HG02798 (cell line): ENCODE measurements at regions not wholly inside any gene's neighbourhood (a gene's known extent, or its start where the extent isn't known, plus 50 kb on each side); places are given as distances from the start of the nearest gene placed in this dataset.
"Not testable (repeated sequence)": the region's sequence is repeated elsewhere in the genome, so short reads cannot be mapped to it uniquely, and the experiment has no call there.

Experiments
- ATAC-seq: cut with Tn5 transposase; IDR thresholded peaks from one replicate; pipeline ENCODE4 v1.9.1; 2021; ENCODE audit warnings: mild to moderate bottlenecking; ENCODE audit not compliant: unreplicated experiment, poor library complexity

- no peak for ATAC-seq
Observed at GRCh38 chrX:5324546-5324945, 904.1 kb downstream of the NLGN4X start.

- no peak for ATAC-seq
Observed at GRCh38 chrX:5314148-5314547, 914.5 kb downstream of the NLGN4X start.

- ATAC-seq: no peak
Observed at GRCh38 chrX:5307416-5307815, 921.3 kb downstream of the NLGN4X start.

- ATAC-seq: no peak
Observed at GRCh38 chrX:5306654-5307121, 922.0 kb downstream of the NLGN4X start.

GRCh38 chrX:5305452-5305851 lies 923.2 kb downstream of the NLGN4X start:
- ATAC-seq: no peak

GRCh38 chrX:5295004-5295403 lies 933.7 kb downstream of the NLGN4X start:
- no peak for ATAC-seq

GRCh38 chrX:5290635-5291034 lies 938.0 kb downstream of the NLGN4X start:
- ATAC-seq: no peak

GRCh38 chrX:5289949-5290348 lies 938.7 kb downstream of the NLGN4X start:
- not testable (repeated sequence) for ATAC-seq

GRCh38 chrX:5278908-5279307 lies 949.8 kb downstream of the NLGN4X start:
- no peak for ATAC-seq

- ATAC-seq: no peak
Observed at GRCh38 chrX:5265324-5265850, 963.3 kb downstream of the NLGN4X start.

- no peak for ATAC-seq
Observed at GRCh38 chrX:5250106-5250505, 978.6 kb downstream of the NLGN4X start.

- no peak for ATAC-seq
Observed at GRCh38 chrX:5242091-5242790, 986.4 kb downstream of the NLGN4X start.

GRCh38 chrX:5236749-5237148 lies 991.9 kb downstream of the NLGN4X start:
- ATAC-seq: no peak

GRCh38 chrX:5236096-5236495 lies 992.6 kb downstream of the NLGN4X start:
- no peak for ATAC-seq

GRCh38 chrX:5233830-5234229 lies 994.8 kb downstream of the NLGN4X start:
- ATAC-seq: no peak

GRCh38 chrX:5220421-5220820 lies 1008.2 kb downstream of the NLGN4X start:
- ATAC-seq: no peak

GRCh38 chrX:5194806-5195205 lies 1033.9 kb downstream of the NLGN4X start:
- ATAC-seq: no peak

GRCh38 chrX:5180135-5180741 lies 1048.4 kb downstream of the NLGN4X start:
- no peak for ATAC-seq

- no peak for ATAC-seq
Observed at GRCh38 chrX:5176766-5177165, 1051.9 kb downstream of the NLGN4X start.

GRCh38 chrX:5163663-5164062 lies 1065.0 kb downstream of the NLGN4X start:
- no peak for ATAC-seq

- ATAC-seq: no peak
Observed at GRCh38 chrX:5155301-5155700, 1073.4 kb downstream of the NLGN4X start.

- no peak for ATAC-seq
Observed at GRCh38 chrX:5145957-5146356, 1082.7 kb downstream of the NLGN4X start.
